ENCODE measurements at regions not wholly inside any gene's neighbourhood (a gene's known extent, or its start where the extent isn't known, plus 50 kb on each side); places are given as distances from the start of the nearest gene placed in this dataset.
"Not testable (repeated sequence)": the region's sequence is repeated elsewhere in the genome, so short reads cannot be mapped to it uniquely, and the experiment has no call there.

DNA sequence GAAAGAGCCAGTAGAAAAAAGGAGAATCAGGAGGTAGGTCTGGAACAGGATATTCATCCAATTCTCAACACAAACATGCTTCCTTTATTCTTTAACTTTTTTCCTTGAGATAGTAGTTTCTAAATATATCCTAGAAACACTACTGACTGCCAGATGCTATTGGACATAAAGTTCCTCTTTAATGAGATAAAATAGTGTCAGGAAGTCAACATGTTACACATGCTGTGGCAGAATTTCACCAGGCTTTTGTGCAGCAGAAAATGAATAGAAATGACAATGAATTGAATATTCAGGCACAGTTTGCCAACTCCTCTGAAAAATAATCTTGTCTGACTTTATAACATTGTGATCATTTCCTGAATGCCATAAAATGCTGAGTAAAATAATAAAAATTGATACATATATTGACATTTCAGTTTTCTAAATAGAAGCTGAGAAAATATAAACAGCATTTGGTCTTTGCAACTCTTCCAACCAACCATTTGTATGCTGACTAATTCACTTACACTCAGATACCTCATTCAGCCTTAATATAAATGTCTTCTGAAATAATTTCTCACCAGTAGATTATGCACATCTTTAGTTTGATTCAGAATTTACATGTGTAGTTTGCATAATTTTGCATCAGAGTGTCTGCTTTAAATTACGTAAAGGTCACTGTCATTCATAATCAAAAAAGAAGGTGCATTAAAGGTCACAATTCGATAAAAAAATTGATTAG is 486.1 kb upstream of the ADGRL2 start:
- no peak for DNase-seq

GRCh38 chr1:81313289-81313688 is 487.4 kb upstream of the ADGRL2 start:
- no peak for DNase-seq

DNA sequence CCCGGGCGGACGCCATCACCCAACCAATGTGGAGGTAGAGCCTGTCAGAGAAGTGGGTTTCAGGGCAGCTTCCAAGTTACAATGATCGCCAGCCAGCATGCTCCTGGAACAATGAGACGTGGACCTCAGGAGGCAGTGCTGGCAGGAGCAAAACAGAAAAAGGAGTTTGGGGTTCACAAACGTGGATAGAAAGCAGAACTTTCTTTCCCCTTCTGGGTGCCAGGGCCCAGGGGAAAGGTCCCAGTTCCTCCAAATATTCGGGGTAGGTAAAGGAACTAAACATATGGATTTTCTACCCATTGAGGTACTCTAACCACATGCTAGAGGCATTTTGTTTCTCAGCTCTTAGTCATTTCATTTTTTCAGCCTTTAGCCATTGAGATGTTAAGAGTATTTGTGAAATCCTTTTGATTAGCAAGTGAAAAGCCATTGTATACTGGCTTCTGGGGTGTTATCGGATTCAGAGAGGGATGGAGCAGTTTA is 488.4 kb upstream of the ADGRL2 start:
- DNase-seq = no peak

- DNase-seq = no peak
Observed at GRCh38 chr1:81310250-81310649, 490.5 kb upstream of the ADGRL2 start.

DNA sequence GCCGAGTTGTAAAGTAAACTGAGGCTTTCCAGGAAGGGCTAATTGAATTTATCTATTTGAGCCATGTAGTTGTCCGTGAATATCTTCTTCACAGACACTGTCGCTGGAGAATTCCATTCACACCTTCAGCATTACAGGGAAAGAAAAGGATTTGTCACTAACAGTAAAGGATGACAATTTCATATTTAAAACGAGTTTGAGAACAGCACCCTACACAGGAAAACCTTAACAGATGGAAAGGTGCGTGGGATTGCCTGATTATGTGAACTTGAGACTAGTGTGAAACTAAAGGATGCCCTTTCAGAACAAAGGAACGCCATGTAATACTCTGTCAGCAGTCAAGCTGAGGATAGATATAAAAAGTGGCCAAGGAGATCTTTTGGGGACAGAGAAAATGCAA is 492.5 kb upstream of the ADGRL2 start:
- DNase-seq = no peak

DNA sequence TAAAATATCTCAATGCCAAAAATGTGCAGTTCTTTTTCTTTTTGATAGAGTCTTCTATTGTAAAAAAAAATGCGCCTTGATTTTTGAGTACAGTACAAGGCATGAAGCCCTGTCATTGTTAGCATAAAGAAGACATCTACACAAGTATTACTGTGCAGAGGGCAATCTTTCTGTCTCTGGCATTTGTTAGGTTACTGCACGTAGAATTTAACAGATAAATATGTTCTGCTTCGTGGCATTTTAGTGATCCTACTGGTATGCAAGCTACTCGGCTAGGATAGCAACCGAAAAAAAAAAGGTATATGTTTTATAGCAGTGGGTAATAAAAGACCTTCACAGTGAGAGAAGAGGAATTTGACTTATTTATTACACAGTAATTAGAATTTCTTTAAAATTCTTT is 492.9 kb upstream of the ADGRL2 start:
- DNase-seq = no peak

DNA sequence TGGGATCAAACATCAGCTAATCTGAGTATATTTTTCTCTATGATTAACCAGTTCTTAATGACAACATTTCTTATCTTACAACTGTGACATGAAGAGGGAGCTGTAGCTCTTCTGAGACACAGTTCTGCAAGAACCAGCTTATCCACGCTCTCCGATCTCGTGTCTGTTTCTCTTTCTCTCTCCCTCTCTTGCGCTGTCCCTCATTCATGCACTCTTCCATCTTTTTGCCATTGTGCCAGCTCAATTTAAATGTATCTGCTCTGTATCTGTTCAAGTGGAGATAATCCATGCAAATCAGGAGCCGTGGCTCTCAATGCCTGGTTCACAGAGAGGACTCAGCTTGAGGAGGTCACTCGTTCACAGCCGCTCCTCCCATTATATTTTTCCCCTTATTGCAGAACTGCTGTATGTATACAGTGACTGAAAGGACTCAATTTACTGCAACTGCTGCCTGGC is 494.7 kb upstream of the ADGRL2 start:
- no peak for DNase-seq

GRCh38 chr1:81304187-81304586 is 496.5 kb upstream of the ADGRL2 start:
- peak in 1 of 2 experiments; percentile 26 for DNase-seq

GRCh38 chr1:81299892-81300291 is 500.8 kb upstream of the ADGRL2 start:
- DNase-seq = no peak

GRCh38 chr1:81298266-81298665 is 502.5 kb upstream of the ADGRL2 start:
- DNase-seq = no peak

GRCh38 chr1:81296601-81297000 is 504.1 kb upstream of the ADGRL2 start:
- DNase-seq = no peak

DNA sequence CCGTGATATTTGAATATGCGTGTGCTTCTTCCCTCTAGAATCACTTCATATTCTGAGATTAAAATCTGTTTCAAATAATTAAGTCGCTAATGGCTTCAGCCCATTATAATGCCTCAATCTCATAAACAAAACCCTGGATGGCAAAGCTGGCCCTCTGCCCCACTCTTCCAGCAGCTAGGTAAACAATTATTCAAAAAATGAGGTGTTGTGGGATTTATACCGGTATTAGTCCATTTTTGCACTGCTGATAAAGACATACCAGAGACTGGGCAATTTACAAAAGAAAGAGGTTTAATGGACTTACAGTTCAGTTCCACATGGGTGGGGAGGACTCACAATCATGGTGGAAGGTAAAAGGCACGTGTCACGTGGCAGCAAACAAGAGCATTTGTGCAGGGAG is 510.4 kb upstream of the ADGRL2 start:
- no peak for DNase-seq

DNA sequence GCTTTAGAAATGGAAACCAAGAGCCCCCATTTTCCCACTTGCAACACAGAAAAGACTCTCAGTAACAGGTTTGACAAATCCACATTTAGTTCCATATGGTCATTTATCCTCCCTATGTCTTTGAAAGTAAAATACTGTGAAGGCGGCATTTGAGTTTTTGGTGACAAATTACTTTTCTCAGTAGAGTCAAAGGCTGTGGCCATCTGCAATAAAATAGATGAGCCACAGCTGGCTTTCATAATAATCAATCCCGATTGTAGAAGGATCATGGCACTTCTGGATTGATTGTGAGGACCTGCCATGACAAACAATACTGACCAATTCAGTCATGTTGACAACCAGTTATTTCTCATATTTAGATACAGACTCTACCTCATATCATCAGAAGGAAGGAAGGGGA is 512.0 kb upstream of the ADGRL2 start:
- DNase-seq = no peak

GRCh38 chr1:81287411-81288080 is 513.2 kb upstream of the ADGRL2 start:
- no peak for DNase-seq

DNA sequence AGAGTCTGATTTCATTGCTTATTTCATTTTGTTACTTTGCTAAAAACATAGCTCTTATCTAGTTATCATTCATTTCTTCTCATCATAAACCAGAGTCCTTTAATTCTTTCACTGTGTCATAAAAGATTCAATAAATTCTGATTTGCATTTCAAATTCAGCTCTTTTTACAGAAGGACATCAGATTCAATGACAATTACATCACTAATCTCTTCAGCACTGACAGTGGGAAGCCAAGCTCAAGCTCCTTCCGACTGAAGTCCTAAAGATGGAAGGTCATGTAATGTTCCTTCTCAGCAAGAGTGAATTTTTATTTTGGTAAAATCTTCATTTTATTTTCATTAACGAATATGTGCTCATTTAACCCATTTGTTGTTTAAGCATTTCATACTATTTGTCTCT is 530.7 kb upstream of the ADGRL2 start:
- DNase-seq = no peak

DNA sequence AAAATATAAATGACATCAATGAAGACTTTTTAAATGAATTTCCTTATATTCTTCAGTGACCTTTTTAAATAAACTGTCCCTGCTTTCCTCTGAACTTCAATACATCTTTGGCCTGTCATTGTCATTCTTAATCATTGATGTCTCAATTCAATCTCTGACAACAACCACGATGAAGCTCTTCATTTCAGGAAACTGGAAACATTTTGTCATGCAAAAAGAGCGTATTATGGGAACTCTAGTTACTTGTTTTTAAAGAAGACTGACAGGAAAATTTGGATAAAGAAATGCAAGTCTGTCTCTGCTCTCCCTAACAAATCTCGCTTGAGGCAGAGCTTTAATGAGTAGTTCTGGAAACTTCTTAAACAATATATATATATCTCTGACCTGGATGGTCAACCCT is 535.8 kb upstream of the ADGRL2 start:
- no peak for DNase-seq

DNA sequence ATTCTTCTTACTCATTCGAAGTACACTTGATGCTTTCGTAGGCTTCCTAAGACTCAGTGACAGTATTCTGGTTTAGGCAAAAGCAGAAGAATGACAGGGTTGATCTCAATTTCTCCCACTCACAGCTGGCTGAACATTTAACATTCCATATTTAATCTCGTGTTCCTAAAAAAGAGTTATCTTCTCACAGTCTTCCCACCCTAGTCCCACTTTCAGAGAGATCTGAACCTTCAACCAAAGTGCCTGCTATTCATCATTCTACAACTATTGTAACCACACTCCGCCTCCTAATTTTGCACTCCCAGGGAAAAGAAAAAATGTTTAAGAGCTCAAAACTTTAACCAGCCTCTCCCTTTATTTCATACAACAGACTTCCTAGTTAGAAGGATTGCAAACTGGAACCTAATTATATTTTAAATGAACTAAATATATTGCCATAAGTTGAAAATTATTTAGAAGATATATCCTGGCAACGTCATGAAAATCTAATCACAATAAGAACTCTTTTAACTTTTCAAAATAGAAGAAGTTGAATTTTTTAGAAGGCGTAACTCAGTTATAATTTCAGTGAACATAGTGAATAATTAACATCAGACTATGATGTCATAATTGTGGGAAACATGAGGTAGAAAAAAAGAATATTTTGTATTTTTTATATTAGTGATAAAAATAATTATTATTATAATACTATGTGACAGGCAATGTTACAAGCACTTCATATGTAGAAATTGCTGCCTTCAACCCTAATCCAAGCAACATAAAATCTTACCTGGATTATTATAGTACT is 540.9 kb upstream of the ADGRL2 start:
- DNase-seq = no peak

DNA sequence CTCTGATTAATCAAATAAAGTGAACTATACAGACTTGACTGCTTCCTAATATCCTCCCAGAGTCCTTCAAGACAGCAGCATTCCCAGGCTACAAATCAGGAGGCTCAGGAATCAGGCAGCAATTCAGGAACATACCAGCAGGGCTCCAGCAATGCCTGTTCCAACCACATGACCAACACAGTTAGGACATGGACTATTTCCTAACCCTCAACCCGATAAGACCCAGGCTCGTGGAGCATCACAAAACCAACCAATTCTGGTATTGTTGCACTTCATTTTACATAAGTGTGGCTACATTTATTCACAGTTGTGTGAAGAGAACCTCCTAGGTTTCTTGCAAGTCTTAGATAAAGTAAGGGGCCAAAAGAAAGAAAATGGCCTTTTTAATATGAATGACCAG is 546.2 kb upstream of the ADGRL2 start:
- DNase-seq = no peak

- DNase-seq = no peak
Observed at GRCh38 chr1:81254068-81254467, 546.7 kb upstream of the ADGRL2 start.

GRCh38 chr1:81252471-81253151 is 548.1 kb upstream of the ADGRL2 start:
- no peak for DNase-seq

DNA sequence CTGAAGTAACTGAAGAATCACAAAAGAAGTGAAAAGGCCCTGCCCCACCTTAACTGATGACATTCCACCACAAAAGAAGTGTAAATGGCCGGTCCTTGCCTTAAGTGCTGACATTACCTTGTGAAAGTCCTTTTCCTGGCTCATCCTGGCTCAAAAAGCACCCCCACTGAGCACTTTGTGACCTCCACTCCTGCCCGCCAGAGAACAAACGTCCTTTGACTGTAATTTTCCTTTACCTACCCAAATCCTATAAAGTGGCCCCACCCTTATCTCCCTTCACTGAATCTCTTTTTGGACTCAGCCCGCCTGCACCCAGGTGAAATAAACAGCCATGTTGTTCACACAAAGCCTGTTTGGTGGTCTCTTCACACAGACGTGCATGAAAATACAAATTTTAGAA is 549.9 kb upstream of the ADGRL2 start:
- not testable (repeated sequence) for DNase-seq

- DNase-seq = not testable (repeated sequence)
Observed at GRCh38 chr1:81245084-81245715, 555.5 kb upstream of the ADGRL2 start.

GRCh38 chr1:81244612-81245011 is 556.1 kb upstream of the ADGRL2 start:
- DNase-seq = not testable (repeated sequence)
